NCI-H1436 treated with DMSO at 0.1 percent for 48 hours (cell line): ENCODE measurements at regions not wholly inside any gene's neighbourhood (a gene's known extent, or its start where the extent isn't known, plus 50 kb on each side); places are given as distances from the start of the nearest gene placed in this dataset.
"Not testable (repeated sequence)": the region's sequence is repeated elsewhere in the genome, so short reads cannot be mapped to it uniquely, and the experiment has no call there.

ENCODE experiments used
- DNase-seq: peaks from one replicate; lab custom pipeline; 2025; lab: John Stamatoyannopoulos, UW

DNA sequence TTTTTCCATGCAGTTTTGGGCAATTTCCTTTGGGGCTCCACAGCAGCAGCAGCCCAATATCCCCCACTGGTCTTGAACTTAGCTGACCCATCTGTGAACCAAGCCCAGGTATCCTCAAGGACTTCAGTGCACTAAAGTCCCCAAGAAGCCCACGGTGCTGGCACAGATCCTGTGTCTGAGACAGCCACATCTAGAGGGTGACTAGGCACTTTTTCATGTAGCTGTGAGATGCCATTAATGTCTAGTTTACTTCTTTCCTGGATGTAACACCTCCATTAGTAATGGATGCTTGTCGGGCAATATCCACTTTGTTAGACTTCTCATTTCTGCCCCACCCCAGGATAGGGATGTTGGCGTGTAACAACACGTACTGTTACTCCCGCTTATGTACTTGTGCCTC, 117.9 kb downstream of the GPCPD1 start:
- no peak for DNase-seq

DNA sequence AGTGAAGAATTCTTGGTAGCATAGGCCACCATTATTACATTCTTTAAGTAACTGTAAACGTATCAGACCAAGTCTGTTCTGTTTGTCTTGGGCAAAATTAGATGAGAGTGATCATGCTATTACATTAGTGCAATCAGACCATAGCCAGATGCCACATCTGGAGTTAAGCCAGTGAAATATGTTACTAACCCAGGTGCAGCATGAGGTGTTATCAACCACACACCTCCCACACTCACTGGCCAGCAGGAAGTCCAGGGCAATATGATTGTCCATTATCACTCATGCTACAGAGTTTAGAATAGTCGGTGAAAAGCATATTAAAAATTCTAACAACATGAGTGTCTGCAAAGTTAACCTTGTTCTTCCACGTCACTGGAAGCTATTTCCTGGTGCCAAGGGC, 119.4 kb downstream of the GPCPD1 start:
- DNase-seq, result no peak

DNA sequence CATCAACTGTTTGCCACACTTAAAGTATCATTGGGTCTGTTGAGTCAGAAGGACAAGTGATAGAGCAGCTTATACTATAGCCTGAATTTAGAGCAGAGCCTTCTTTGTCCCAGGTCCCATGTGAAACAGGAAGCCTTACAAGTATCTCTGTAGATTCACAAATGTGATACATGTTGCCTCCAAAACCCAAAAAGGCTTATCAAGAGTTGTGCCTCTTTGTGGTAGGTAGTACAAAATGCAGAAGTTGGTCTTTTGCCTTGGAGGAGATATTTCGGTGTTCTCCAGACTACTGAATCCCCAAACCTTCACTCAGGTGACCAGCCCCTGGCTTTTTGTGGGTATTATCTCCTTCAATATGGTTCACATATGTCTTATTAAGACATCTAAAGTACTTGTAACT, 121.2 kb downstream of the GPCPD1 start:
- DNase-seq, result no peak

DNA sequence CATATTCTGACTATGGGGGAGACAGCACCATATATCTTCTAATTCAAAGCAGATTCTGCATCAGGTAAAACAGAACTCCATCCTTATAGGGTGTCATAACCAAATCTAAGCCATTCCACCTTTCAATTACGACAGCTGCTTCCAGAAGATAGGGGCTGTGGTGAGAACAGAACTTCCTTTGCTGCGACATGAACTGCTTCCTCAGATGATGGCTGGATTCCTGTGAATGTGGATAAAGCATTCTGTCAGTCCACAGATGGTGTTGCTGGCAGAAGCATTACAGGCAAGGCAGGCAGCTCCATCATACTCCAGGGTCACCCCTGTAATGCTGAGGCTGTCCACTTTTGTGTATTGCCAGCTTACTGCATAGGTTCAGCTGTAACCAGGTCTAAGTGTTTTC, 122.0 kb downstream of the GPCPD1 start:
- no peak for DNase-seq

DNA sequence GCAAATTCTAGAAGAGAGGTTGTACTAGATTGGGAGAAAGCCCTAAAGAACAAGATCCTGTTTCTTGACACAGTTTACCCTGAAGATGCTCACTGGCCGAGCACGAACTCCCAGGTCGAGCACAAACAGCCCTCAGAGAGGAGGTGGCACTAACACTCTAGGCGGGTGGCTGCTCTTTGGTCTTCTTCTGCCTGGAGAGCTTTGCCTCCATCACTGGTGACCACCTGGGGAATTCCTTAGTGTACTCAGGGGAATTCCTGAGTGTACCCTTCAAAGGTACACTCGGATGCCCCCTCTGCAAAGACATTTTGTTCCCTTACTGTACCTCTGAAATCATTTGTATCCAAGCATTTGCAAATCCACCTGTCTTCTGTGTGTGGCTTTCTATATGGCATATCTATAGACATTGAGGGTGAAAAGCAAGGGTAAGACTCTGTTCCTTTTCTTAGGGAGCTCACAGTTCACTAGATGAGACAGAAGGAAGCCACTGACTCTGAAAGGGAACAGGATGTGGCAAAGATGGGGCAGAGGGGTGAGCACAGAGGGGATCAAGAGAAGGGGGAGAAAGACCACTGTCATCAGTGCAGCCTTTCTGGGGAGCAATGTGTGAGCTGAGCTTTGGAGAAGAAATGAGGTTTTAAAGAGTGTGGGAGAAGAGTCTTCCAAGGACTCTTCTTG, 124.3 kb downstream of the GPCPD1 start:
- DNase-seq, result no peak

DNA sequence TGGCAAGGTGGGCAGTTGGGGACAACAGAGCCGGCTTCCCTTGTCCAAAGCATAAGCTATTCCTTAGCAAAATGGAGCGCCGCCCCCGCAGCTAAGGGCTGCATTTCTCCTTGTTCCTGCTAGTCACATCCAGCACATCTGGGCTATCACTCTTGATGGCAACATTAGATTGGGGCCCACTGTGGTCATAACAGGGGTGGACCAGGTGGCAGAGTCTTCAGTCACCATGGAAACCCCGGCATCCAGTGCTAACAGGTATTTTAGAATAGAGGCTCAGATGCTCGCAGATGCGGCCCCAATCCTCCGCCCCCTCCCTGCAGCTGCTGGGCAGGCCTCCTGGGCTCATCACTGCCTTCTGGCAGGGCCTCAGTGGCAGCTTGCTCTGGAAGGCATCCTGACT, 125.9 kb downstream of the GPCPD1 start:
- DNase-seq, result no peak

DNA sequence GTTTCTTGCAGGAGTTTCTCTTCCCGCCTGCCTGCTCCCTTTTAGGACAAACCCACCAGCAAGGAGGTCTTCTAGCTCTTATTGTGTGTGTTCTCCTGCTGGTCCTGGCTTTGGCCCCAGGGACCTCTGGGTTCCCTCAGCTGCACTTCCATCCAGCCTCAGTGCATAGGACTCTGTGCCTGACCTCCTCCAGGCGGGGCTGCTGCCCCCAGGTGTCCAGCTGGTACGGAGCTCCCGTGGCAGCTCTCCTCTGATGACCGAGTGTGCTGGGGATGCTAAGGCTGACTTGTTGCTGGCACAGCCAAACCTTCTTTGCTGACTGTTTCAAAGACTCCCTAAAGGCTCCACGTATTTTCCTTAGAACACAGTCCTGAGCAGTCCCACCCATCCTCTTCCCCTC, 126.5 kb downstream of the GPCPD1 start:
- no peak for DNase-seq

DNA sequence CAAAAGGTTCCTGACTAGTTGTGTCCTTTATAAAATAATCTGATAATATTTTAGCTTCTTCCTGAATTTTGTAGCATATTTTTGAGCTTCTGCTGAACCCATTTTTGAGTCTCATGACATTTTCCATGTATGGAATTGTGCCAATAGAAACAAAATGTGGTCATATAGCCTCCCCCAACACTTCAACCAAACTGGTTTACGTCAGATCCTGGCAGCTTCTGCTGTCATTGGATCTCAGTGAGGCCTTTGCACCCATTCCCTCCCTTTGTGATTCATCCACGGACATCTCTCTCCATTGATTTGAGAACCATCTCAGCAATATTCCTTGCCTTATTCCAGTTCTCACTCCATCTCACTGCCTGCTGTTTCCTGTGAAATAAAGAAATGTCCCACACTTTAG, 128.0 kb downstream of the GPCPD1 start:
- DNase-seq, result no peak

DNA sequence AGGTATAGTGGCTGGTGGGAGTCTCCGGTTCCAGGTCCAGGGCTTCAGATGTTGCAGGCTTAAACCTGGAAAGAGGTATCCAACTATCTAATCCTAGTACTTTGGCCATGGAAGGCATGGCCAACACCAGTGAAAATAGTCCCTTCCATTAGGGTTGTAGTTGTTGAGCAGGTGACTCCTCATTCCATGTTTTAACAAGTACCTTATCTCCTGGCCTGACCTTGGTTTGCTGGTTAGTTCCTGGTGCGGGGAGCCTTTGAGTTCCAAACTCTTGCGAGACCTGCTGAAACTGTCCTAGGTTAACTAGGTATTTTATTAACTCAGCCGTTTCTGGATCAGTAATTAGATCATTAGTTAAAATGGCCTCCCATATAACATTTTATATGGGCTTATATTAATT, 128.9 kb downstream of the GPCPD1 start:
- DNase-seq, result no peak

DNA sequence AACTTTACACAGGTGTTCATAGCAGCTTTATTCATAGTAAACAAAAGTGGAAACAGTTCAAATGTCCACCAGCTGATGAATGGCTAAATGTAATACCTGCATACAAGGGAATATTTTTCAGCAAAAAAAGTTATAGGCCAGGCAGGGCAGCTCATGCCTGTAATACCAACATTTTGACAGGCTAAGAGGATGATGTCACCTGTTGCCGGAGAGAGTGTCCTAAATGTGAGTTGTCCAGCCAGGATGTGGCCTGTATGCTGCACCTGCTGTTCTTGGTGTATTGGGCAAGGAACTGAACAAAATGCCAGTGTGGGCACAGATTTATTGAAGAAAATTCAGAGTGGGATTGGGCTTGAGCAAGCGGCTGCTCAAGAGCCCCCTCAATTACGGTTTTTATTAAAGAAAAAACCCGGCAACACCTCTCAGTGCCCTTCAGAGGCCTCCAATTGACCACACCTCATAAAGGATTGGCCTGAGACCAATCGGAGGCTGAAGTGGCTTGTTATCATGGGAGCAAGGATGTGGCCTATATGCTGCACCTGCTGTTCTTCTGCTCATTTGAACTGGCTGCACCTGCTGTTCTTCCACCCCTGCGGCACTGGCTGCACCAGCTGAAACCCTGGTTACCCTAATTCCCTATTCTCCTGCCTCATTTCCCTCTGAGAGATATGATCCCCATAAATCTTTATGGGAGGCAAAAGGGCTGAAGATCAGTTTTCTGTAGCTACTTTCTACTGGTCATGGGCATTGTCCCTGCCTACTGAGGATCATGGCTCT, 129.8 kb downstream of the GPCPD1 start:
- DNase-seq, result peak; percentile 0

DNA sequence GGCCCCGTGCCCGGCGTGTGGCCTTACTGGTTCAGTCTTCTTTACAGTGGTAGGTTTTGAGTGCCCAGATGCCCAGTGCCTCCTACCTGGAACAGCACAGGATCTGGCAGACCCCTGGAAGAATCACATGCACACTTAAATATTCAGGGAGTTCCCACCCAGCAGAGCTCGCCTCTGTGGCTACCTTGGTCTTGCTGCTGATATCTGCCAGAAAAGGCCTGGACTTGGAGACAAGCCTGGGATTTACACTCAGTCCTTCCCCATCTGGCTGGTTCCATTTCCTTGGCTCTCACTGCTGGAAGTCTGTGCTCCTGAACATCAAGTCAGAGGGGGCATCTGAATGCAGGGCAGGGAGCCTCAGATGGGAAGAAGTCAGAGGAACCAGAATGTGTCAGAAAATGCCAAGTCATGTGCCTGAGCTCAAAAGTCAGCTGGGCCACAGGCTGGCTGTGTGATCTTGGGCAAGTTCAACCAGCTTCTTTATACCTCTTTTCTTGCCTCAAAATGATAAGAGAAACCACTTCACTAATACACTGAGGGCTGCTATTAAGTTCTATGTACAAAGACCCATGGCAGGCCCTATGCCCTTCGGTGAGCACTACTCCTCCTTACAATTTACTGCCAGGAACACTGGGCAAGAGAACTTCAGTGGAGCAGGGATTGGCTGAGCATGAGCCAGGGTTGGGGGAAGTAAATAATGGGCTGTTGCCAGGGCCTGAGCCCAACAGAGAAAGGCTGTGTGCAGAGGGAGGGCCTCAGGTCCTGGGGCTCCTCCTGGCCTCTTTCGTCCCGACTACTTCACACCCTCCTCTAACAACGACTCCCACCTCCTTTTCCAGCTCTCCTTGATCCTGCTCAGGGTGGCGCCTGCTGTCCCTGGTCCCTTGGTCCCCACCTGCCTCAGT, 135.9 kb downstream of the GPCPD1 start:
- no peak for DNase-seq

DNA sequence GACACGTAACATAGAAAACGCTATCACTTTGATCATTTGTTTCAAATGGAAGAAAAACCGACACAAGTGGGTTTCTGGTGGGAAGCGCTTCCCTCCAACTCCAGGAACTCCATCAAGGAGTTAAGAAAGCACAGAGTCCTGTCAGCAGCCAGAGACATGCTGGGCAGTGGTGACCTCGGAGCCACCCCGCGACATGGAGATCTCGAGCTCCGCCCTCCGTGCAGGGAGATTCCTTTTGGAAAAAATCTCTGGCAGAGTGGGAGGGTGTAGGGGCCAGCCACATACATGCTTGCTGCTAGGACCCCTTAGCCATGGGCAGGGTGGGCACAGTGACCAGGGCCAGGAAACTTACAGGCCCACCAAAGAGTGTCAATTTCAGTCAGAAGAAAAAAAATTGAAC, 138.9 kb downstream of the GPCPD1 start:
- not testable (repeated sequence) for DNase-seq

DNA sequence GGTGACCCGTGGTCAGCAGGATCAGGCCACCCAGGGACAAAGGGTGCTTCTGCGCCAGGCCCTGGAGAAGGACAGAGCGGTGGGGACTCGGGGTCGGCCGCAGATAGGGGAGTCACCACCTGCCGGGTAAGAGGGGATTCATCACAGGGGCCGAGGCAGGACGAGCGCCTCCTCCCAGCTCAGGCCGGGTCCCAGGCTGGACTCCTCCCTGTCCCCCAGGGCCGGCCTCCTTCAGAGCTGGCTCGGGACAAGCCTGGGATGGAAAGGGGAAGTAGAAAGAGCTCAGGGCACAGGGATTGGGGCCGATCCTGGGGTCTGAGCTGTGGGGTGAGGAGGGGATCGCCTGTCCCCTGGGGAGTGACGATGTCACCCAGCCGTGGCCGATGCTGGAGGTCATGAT, 139.4 kb downstream of the GPCPD1 start:
- DNase-seq, result no peak

DNA sequence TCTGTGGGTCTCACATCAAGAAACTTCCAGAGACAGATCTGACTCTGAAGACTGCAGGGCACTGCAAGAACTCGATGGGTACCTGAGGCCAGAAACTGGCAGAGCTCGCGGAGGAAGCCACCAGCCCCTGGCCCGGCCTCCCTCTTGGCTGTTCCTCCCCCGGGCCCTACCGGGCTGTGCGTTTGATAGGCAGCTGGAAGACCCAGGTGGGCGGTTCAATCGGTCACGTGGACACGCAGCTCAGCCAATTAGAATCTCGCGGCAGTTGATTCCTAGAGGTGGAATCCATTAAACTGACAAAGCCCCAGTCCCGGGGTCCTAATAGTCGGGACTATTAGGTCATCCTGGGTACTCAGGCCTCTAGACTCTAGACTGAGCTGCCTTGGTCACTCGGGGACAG, 139.9 kb downstream of the GPCPD1 start:
- DNase-seq, result no peak

DNA sequence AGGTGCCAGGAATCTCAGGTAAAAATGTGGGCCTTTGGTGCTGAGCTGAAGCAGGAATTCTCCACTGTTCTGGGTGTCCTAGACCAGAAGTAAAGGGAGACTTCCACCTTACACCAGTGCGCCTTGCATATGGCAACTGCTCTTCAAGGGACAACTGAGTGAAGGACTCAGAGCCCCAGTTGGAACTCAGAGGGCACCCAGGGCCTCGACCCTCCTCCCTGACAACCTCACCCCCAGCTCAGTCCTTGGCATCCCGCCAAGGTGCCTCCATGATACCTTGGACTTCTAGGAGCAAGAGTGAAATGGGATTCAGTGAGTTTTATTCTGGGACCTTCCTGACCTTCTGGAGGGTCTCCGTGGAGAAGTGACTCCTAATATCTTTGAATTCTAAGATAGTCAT, 140.3 kb downstream of the GPCPD1 start:
- no peak for DNase-seq

DNA sequence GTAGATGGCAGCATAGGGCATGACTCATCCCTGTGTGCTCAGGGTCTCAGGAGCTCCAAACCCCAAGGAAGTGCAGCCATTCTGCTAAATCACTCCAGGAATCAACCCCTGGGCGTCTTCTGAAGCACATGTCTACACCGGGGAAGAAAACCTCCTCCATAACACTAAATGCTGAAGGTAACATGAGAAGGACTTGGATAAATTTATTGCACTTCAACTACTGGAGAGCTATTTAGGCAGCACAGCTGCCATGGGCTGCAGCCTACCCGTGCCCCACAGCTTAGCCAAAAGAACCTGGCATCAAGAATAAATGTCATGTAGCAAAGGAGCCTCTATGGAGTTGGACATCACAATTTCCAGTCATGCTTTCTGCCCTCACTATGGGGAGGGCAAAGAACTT, 141.7 kb downstream of the GPCPD1 start:
- no peak for DNase-seq

DNA sequence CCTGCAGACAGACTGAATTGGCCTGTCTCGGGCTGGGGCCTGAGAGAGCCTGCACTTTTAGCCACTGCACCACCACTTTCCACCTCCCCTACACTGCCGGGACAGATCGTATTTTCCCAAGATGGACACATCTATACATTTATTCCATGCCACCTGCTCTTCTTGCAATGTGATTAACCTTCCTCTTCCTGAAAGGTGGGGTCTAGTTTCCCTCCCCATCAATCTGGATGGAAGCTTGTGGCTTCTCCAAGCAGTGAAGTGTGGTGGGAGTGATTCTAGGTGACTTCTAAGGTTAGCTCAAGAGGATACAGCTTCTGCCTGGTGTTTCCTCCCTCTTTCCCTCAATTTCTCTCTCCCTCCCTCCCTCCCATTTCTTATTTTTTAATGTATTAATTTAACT, 143.7 kb downstream of the GPCPD1 start:
- no peak for DNase-seq

DNA sequence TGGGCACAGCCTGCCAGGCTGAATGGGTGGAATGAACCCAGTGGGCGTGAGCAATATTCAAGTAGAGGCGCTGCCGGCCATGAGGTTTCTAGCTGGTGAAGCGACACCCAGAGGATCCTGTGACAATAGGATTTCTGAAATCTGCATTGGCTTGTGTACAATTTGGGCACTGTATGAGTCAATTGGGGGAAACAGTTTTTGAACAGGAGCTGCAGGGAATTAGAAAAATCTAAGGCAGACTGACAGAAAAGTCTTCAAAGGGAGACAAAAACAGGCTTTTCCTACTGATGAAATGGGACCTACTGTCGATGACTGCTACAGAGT, 145.2 kb downstream of the GPCPD1 start:
- no peak for DNase-seq

DNA sequence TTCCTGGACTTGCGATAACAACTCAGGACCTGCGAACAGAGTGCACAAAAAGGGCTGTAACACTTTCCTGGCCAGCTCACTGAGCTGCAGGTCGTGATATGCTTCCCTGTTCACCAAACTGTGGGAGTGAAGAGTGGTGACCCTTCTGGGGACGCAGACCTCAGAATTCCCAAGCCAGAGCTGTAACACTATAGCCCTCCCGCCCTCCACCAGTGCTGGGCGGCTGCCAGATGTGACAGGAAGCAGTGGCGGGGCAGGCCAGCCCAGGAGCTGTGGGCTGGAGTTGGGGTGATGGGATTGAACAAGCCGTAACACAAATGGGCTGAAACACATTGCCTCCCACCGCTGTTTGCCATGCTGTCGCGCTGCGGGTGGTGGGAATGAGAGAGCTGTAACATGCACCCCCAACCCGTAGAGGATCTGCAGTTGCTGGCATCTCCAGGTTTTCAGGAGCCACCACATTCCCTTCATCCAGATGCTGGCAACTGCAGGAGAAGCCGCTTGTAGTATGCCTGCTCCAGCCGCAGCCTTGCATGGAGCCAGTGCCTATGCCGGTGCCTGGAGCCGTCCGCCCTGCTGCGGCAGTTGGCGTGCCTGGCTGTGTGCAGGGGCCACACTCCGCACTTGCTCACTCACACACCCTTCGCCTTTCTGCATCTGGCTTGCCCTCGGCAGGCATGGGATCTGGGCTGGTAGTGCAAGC, 145.8 kb downstream of the GPCPD1 start:
- DNase-seq, result no peak

DNA sequence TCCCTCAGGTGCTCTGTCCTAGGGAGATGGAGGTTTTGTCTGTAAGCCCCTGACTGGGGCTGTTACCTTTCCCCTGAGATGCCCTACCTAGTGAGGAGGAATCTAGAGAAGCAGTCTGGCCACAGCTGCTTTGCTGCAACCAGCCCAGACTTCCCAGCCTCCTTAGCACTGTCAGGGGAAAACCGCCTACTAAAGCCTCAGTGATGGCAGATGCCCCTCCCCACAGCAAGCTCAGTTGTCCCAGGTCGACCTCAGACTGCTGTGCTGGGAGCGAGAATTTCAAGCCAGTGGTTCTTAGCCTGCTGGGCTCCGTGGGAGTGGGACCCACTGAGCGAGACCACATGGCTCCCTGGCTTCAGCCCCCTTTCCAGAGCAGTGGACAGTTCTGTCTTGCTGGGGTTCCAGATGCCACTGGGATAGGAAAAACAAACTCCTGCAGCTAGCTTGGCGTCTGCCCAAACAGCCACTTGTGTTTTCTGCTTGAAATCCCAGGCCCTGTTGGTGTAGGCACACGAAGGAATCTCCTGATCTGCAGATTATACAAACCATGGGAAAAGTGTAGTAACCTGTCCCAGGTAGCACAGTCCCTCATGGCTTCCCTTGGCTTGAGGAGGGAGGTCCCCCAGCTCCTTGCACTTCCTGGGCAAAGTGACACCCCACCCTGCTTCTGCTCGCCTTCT, 146.4 kb upstream of the PROKR2 start:
- no peak for DNase-seq

DNA sequence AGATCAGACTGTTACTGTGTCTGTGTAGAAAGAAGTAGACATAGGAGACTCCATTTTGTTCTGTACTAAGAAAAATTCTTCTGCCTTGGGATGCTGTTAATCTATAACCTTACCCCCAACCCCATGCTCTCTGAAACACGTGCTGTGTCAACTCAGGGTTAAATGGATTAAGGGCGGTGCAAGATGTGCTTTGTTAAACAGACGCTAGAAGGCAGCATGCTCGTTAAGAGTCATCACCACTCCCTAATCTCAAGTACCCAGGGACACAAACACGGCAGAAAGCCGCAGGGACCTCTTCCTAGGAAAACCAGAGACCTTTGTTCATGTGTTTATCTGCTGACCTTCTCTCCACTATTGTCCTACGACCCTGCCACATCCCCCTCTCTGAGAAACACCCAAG, 137.0 kb upstream of the PROKR2 start:
- DNase-seq, result not testable (repeated sequence)

DNA sequence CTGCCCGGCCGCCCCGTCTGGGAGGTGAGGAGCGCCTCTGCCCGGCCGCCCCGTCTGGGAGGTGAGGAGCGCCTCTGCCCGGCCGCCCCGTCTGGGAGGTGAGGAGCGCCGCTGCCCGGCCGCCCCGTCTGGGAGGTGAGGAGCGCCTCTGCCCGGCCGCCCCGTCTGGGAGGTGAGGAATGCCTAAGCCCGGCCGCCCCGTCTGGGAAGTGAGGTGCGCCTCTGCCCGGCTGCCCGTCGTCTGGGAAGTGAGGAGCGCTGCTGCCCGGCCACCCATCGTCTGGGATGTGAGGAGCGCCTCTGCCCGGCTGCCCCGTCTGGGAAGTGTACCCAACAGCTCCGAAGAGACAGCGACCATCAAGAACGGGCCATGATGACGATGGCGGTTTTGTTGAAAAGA, 136.6 kb upstream of the PROKR2 start:
- DNase-seq, result not testable (repeated sequence)
